ENCODE measurements at regions not wholly inside any gene's neighbourhood (a gene's known extent, or its start where the extent isn't known, plus 50 kb on each side); places are given as distances from the start of the nearest gene placed in this dataset.
"Not testable (repeated sequence)": the region's sequence is repeated elsewhere in the genome, so short reads cannot be mapped to it uniquely, and the experiment has no call there.

DNA sequence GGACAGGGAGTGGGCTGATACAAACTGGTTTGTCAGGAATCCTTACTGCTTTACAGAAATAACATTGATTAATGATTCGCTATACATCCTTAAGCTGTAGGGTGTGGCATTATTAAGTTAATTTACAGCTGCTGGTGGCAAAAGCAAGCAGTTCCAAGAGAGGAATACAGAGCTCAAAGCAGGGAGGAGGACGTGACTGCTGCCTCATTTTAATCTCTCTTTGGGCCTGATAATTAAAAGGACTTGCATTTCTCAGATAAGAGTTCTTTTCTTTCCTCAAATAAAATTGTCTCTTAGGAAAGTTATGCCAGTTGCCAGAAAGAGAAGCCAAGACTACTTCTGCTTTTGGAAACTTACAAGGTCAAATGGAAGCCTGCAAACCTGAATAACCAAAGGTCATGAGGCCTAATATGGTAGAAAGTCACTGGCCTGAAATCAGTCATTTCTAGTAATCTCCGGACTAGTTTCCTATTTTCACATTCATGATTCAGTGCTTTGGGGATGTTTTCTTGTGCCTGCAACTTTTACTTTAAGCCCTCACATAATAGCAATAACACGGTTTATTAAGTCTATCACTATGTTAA lies 426.2 kb upstream of the SPATA31A3 start:
- not testable (repeated sequence) for DNase-seq

DNA sequence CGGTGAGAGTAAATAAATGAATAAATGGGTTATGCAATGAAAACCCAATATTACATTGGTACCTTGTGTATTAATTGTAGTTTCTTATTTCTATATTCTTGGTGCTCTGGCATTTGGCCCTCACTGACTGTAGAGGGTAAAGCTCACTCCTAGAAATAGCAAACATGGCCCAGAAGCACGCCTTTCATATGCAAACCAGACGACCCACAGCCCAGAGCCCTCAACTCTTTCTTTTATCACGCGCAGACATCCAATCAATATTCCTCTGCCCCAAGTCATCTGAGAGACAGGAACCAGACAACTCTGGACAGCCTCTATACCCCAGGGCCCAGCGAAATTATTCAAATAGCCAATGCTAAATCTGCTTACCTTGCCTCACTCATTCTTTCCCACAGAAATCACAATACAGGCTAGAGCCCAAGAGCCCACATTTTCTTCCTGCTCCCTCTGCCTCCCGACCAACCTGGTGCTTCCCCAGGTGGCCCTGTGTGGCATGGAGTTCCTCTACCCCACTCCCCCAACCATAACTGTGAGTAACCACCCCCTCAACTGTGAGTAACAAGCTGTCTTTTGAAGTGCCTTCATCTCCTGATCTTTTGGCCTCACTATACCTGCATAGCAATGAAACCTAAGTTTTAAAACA lies 425.1 kb upstream of the SPATA31A3 start:
- DNase-seq: not testable (repeated sequence)

DNA sequence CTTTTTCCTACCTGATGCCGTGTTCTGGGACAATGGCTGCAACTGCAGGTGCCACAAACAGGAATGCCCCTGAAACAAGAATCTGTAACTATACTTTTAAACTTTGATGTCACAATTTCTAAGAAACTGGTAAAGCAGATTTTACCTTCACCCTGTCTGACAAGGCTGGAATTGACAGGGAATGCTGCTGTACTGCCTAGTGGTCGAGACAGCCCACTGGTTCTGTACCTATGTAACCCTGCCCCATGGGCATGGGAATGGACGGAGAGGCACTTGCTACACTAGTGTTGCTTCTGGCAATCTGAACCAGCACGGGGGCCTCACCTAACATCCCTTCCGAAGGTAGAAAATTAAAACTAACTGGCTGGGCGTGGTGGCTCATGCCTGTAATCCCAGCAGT lies 424.3 kb upstream of the SPATA31A3 start:
- not testable (repeated sequence) for DNase-seq

DNA sequence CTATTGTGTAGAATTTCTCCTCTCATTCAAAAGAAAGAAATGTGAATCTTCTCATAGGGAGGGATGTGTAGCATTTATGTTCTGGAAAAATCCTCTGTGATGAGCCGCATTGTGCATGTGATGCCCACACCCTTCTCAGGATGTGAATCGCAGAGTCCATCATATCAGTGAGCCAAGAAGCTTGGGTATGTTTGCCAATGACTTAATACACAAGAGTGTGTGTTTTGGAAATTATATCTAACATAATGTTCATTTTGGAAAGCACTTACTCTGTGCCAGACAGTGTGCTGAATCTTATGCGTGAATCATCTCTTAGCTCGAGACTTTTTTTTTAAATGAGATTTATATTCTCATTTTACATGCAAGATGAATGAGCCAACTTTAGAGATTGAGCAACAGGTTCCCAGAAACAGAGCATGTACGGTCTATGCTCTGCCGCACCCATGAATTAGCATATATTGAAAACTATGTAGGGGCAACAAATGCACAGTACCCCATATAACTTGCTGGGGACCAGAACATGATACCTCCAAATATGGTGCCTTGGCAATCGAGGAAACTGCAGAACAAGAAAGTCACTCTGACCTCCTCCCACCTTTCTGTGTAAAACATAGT lies 418.4 kb upstream of the SPATA31A3 start:
- not testable (repeated sequence) for DNase-seq

DNA sequence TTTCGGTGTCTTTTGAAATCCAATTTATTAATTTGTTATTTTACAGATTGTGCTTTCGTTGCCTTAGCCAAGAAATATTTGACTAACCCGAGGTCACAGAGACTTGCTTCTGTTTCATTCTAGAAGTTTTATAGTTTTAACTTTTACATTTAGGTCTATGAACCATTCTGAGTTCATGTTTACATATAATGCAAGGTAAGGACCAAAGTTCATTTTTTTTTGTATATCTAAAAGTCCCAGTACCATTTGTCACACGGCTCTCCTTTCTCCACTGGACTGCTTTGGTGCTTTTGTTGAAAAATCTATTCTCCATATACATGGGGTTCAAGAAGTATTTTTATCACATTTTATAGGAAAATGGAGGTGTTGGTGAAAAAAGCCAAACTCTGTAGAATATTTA lies 411.4 kb upstream of the SPATA31A3 start:
- DNase-seq: not testable (repeated sequence)

DNA sequence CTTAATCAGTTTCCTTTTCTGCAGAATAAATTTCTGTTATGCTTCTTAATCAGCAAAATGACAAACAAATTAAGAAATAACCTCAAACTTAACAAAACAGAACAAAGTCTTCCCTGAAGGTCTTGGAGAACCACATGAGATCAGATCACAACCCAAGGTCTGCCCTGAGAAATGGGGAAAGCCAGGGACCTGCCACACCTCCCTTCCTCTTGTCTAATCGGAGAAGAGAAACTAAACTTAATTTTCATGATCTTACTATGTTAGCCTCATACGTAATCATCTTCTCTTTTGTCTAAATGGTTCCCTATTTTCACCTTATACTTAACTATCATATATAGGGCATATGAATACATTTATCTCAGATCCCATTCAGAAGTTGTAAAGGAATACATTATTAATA lies 405.4 kb upstream of the SPATA31A3 start:
- DNase-seq: not testable (repeated sequence)

DNA sequence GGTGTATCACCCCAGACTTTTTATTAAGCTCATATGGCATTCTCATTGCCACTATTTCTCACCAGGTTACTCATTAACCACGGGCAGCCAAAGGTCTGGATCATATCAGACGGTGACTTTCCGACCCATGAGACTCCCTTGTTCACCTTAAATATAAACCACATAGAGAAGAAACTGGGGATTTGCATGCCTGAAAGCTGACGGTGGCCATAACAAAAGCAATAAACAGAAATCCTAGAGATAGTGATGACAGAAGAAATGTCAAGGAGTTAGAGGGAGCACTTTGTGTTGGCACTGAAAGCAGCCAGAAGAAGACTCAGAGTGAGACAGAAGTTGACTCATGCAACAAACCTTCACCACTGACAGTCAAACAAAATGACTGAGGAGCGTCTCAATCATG lies 402.4 kb upstream of the SPATA31A3 start:
- not testable (repeated sequence) for DNase-seq

DNA sequence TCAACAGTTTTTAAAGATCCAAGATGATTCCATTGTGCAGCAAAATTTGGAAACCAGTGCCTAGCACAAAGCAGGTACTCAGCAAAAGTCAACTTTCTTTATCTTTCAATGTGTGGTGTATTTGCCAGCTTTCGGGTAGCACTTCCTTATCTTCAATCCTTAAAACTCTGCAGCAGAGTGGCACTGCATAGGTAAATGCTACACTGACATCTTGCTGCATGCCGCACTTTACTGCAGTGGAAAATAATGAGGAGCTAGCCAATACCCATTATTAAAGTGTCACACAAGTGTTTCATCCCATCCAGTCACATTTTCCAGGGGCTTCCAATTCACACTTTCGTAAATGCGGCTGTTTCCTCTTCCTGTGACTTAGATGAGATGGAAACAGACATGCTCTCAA lies 401.7 kb upstream of the SPATA31A3 start:
- not testable (repeated sequence) for DNase-seq

DNA sequence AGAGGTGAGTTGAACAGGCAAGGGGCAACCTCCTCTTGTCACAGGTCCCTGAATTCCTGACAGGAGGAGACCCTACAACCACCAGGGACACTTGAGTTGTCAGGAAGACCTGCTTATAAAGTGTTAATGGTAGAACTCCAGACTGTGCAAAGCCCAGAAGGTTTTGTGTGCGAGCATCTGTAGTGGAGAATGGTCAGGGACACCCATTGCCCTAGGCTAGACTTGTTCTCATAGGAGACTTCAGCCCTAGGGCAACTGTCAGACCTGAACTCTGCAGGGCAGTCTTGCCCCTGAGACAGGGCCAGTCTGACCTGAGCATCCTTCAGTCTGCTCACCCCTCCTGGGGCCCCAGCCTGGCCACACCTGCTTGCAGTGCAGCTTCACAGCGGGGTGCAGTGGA lies 377.3 kb upstream of the SPATA31A3 start:
- DNase-seq: not testable (repeated sequence)

DNA sequence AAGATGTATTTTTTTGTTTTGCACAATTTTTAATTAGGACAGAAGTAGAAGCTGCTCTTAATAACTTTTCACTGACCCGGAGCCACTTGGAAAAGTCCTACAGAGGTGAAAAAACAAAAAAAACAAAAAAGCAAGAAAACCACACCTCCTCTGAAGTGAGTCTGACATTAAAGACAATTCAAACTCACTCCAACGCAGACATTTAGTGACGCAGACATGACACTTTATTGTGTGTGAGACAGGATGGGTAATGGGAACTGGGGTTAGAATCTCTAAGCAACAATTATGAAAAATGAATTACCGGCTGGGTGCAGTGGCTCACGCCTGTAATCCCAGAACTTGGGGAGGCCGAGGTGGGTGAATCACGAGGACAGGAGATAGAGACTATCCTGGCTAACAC lies 370.0 kb upstream of the SPATA31A3 start:
- not testable (repeated sequence) for DNase-seq

DNA sequence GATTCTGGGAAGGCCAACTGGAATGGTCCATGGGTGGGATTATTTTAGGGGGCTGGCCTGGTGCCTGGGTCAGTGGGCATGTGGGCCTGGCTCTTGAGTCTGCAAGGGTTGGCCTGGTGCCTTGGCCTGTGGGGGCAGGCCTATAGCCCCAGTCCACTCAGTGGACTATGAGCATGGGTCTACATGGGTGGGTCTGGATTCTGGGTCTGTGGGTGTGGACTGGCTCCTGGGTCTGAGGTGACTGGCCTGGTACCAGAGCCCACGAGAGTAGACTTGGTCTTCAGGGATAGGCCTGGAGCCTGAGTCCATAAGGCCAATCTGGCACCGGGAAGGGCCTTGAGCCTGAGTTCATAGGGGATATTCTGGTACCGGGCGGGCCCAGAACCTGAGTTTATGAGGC lies 361.6 kb upstream of the SPATA31A3 start:
- not testable (repeated sequence) for DNase-seq

DNA sequence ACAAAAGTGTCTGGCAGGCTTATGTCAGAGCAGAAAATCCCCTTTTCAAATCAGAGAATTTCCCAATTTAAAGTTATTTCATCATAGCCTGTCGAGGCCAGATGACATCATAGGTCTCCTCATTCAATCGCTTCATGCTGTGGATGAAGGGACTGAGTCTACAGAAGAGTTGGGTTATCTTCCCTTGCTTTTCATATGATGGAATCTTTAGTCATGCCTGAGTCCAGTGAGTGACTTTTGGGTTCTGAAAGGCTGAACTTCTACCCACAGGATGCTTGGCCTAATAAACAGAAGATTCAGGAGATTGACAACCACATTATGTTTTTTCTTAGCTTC lies 357.0 kb upstream of the SPATA31A3 start:
- DNase-seq: not testable (repeated sequence)

DNA sequence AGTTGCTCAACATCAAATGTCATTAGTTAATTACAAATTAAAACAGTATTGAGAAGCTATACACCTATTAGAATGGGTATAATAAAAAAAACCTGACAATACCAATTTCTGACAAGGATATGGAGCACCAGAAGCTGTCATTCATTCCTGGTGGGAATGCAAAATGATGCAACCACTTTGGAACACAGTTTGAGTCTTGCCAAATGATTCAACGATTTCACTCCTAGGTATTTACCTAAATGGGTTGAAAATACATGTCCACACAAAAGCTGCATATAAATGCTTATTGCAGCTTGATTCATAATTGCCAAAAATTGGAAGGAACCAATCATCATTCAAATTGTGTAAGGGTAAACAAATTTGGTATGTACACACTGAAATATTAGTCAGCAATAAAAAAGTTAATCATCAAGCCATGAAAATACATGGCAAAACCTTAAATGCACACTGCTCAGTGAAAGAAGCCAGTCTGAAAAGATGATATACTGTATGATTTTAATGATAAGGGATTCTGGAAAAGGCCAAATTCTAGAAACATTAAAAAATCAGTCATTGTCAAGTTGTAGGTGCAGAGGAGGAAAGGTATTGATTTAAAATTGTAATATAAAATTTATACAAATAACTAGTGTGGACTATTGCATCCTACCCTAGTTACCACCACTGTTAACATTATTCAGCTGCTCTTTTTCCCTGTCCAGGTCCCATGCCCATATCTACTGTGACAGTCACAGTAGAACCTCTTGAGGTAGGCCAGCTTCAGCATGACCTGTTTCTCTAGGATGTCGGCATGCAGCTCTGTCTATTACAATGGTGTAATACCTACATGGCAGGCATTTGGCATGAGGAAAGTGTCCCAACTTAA lies 356.4 kb upstream of the SPATA31A3 start:
- not testable (repeated sequence) for DNase-seq

DNA sequence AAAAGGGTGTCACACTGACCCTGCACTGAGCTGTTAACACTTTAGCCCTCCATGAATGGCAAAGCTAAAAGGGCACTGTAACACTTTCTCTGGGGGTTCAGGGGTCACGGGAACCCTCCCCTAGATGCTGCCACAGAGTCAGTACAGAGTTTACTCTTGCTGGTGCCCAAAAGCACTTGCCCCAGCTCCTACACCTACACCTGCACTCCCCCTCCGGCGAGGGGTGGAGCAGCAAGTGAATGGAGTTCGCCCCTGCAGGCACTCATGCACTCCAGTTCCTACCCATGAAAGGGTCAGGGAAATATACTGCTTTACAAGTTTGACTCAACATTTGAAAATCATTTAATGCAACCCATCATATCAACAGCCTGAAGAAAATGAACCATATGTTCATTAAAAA lies 355.7 kb upstream of the SPATA31A3 start:
- not testable (repeated sequence) for DNase-seq

DNA sequence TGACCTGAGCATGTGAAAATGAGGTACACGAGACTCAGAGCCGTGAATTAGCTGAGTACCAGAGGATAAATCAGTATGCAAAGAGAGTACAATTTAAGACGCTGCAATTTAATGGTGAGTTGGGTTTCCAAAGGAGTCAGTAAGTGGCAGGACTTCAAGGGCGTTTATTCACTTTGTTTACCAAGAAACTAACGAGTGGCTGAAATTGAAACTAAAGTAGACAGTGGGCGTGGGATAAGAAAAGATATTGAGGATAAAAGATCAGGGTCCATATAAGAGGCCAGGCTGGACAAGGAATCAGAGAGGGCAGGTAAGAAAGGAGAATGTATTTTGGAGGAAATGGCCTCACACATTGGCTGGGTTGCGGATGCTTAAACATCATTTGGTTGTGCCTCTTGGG lies 346.9 kb upstream of the SPATA31A3 start:
- not testable (repeated sequence) for DNase-seq

DNA sequence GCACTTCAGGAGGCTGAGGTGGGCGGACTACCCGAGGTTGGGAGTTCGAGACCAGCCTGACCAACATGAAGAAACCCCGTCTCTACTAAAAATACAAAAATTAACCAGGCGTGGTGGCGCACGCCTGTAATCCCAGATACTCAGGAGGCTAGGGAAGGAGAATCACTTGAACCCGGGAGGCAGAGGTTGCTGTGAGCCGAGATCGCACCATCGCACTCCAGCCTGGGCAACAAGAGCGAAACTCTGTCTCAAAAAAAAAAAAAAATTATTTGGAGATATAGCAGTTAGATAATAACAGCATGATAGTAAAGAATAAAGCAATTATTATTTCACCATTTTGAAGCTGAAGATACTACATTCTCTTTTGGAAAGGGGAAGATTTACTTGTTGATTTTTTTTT lies 345.9 kb upstream of the SPATA31A3 start:
- DNase-seq: peak; percentile 0

DNA sequence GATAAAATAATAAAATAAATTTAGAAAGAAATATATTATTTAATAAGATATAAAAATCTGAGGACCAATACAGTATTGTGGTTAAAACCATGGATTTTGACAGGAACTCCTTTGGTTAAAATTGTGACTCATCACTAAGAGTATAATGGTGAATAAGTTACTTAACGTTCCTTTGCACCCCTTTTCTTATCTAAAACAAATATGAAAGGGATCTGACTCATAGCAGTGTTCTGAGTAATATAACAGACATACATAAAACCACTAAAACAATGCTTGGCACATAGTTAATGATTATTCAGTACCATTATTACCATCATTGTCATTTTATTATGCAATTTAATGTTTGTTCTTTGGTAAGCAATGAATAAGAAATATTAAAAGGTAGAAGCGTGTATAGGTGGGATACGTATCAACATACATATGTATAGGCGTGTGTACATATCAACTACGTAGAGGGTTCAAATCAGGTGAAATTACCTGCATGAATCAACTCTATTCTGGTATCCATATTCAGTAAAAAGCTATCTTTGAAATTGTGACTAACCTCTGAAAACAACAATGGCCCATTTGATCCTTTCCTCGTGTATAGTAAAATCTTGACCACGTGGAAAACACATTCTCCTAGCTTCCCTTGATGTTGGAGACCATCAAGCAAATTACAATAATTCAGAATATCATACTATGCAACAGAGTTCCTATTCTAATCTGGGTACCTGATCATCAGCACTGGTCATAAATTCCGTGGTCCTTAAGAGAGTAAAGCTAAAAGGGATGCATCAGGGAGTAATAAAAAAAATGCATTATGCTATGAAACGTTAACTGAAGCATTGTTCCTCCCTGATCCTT lies 342.6 kb upstream of the SPATA31A3 start:
- not testable (repeated sequence) for DNase-seq

DNA sequence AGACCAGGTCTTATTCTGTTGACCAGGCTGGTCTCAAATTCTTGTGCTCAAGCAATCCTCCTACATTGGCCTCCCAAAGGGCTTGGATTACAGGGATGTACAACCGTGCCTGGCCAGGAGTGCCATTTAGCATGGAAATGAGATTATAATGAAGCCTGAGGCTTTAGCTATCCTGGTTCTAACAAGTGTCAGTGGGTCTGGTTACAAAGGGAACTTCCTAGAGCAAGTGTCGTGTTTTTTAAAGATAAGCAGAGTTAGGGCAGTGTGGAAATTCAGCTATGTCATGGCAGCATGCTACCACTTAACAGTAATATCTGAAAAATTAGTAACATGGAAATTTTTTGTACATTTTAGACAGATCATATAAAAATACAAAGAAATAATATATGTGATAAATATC lies 339.3 kb upstream of the SPATA31A3 start:
- DNase-seq: not testable (repeated sequence)

DNA sequence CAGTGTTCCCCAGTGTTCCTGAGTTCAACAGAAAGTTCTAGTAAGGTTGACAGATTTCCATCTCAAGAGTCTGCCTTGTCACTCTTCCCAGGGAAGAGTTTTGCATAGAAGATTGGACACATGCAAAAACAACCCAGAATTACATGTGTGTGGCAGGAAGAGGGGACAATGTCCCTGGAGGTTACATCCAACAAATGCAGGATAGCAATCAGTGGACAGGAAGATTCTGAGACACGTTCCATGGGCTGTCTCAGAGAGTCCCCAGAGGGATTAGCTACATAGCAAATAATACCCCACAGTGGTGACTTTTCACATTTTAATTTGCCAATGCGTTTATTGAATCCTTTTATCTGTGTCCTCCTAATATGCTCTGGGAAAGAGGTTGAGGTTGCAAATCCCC lies 321.1 kb upstream of the SPATA31A3 start:
- not testable (repeated sequence) for DNase-seq

DNA sequence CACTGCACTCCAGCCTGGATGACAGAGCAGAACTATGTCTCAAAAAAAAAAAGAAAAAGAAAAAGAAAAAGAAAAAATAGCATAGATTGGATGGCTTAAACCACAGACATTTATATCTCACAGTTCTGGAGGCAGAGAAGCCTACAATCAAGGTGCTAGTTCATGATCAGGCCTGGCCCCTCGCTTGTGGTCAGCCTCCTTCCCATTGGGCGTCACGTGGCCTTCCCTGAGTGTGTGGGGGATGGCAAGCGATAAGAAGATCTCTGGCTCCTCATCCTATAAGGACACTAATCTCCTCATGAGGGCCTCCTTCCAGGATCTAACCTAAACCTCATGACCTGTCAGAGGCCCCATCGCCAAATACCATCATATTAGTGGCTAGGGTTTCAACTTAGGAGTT lies 320.2 kb upstream of the SPATA31A3 start:
- DNase-seq: not testable (repeated sequence)

DNA sequence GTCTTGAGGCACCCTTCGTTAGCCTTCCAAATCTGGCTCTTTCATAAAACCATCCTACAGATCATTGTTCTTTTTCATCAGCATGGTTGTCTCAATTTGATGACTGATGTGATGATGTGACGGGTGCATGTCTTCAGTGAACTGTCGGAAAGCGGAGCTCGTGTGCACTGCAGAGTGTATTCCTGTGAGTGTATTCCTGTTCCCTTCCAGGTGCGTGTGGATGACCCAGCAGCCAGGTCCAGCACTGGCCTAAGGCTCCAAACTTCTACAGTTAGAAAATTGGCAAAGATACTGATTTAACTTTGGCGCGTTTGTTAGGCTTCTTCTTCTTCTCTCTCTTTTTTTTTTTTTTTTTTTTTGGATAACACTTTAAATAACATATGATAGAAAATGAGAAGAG lies 314.8 kb upstream of the SPATA31A3 start:
- not testable (repeated sequence) for DNase-seq

DNA sequence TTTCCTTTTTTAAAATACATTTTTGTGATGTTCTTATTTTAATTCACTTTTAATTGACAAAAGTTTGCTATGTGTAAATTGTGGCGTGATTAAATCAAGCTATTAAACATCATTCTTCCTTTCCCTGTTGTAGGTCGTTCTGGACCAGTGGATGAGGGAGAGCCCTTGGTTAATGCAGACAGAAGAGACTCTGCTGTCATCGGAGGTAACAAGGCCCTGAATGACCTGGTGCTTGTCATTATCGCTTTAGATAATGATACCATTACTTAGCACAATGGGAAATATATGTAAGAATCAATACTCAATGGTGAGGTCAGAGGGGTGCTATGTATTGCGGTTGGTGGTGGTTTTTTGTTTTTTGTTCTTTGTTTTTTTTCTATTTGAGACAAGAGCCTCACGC lies 296.4 kb upstream of the SPATA31A3 start:
- DNase-seq: not testable (repeated sequence)
